HCT116 (cell line): ENCODE measurements at regions not wholly inside any gene's neighbourhood (a gene's known extent, or its start where the extent isn't known, plus 50 kb on each side); places are given as distances from the start of the nearest gene placed in this dataset.
A peak's percentile ranks its signal among the peaks of the same experiment; 100 is the strongest.

ENCODE experiments used
- ATAC-seq: fragments of 200-7000 bp; cut with Tn5 transposase; 2 replicates; pipeline ENCODE4 v1.9.1; 2020; ENCODE audit warnings: mild to moderate bottlenecking, moderate library complexity
- BruUV-seq: library from RNA; stranded (reverse); fragments of 400-500 nt; replicated peaks from 2 replicates; lab custom pipeline; 2021; lab: Mats Ljungman, UMichigan
- CTCF ChIA-PET: fragments of 300-600 bp; sonication (Branson Sonifier 250); formaldehyde crosslinking; loops from one replicate; lab custom pipeline; 2021; ENCODE audit warnings: antibody characterized with exemption; lab: Charles Lee
- POLR2A ChIA-PET: fragments of 300-600, 350-600 bp; sonication (Branson Sonifier 250); formaldehyde crosslinking; loops from one replicate; lab custom pipeline; 2021; ENCODE audit warnings: antibody characterized with exemption; lab: Charles Lee
- RAD21 ChIA-PET, 2 experiments: fragments of 300-600 bp; sonication (Branson Sonifier 250); formaldehyde crosslinking; loops; one replicate each; lab custom pipeline; 2023; ENCODE audit warnings: low total read pairs in 2 of 2; ENCODE audit not compliant: uncharacterized antibody in 2 of 2, unreplicated experiment in 2 of 2, low non-redundant PET in 1 of 2; lab: Charles Lee
- DNase-seq: peaks from one replicate; pipeline ENCODE4 v3.0.0-alpha.2; 2010; ENCODE audit warnings: low read depth, low spot score
- H2AFZ ChIP-seq: fragments of 200-600 bp; shearing (Covaris generic), sonication (generic); 2 replicates; pipeline ENCODE4 v1.6.1; 2017; ENCODE audit warnings: low read depth, mixed run types, mixed read lengths, antibody characterized with exemption, low read length; ENCODE audit not compliant: poor library complexity, severe bottlenecking
- H3K27ac ChIP-seq: 2 replicates; pipeline ENCODE4 v1.5.1; 2012; ENCODE audit warnings: low read depth, low read length
- H3K27me3 ChIP-seq: fragments of 200-600 bp; sonication (generic); 2 replicates; pipeline ENCODE4 v1.6.1; 2016; ENCODE audit warnings: mixed run types, low read length, mixed read lengths; ENCODE audit not compliant: insufficient read depth
- H3K36me3 ChIP-seq, 2 experiments: fragments of 200-500 bp in 1 of 2; fragments of 200-600 bp in 1 of 2; sonication (Bioruptor generic) in 1 of 2; sonication (generic) in 1 of 2; 2 replicates each; pipeline versions ENCODE4 v1.5.1 to v1.6.1; 2014 to 2016; ENCODE audit warnings: low read length in 2 of 2, inconsistent platforms in 1 of 2, mixed read lengths in 1 of 2, mixed run types in 1 of 2; ENCODE audit not compliant: insufficient read depth in 2 of 2, control insufficient read depth in 1 of 2
- H3K4me1 ChIP-seq, 2 experiments: fragments of 200-600 bp in 1 of 2; sonication (generic) in 1 of 2; 2 replicates each; pipeline versions ENCODE4 v1.5.1 to v1.6.1; 2012 to 2017; ENCODE audit warnings: low read length in 2 of 2, inconsistent platforms in 1 of 2, mild to moderate bottlenecking in 1 of 2, mixed read lengths in 1 of 2, mixed run types in 1 of 2, moderate library complexity in 1 of 2; ENCODE audit not compliant: insufficient read depth in 2 of 2, control insufficient read depth in 1 of 2
- H3K4me2 ChIP-seq: fragments of 200-600 bp; sonication (generic); 2 replicates; pipeline ENCODE4 v1.6.1; 2017; ENCODE audit warnings: mixed run types, low read length, mixed read lengths
- H3K4me3 ChIP-seq, 2 experiments: fragments of 200-600 bp in 1 of 2; sonication (generic) in 1 of 2; replicated peaks in 1 of 2; 2 replicates each; pipeline ENCODE4 v1.5.1; 2011 to 2016; ENCODE audit warnings: low read length in 2 of 2, control low read depth in 1 of 2, low read depth in 1 of 2, mild to moderate bottlenecking in 1 of 2, mixed read lengths in 1 of 2, mixed run types in 1 of 2
- H3K79me2 ChIP-seq: fragments of 200-600 bp; sonication (generic); 2 replicates; pipeline ENCODE4 v1.6.1; 2017; ENCODE audit warnings: mild to moderate bottlenecking, mixed run types, low read length, moderate library complexity, mixed read lengths; ENCODE audit not compliant: insufficient read depth
- H3K9ac ChIP-seq: fragments of 200-600 bp; sonication (generic); 2 replicates; pipeline ENCODE4 v1.6.1; 2016; ENCODE audit warnings: low read length, mixed read lengths
- H3K9me2 ChIP-seq: fragments of 200-600 bp; sonication (generic), shearing (Covaris generic); 2 replicates; pipeline ENCODE4 v1.6.1; 2017; ENCODE audit warnings: mixed run types, mild to moderate bottlenecking, moderate library complexity; ENCODE audit not compliant: insufficient read depth
- H3K9me3 ChIP-seq, 2 experiments: fragments of 200-500 bp in 1 of 2; fragments of 200-600 bp in 1 of 2; sonication (Bioruptor generic) in 1 of 2; sonication (generic) in 1 of 2; 2 replicates each; pipeline ENCODE4 v1.6.1; 2014 to 2017; ENCODE audit warnings: low read length in 2 of 2, mixed read lengths in 2 of 2, inconsistent platforms in 1 of 2, low read depth in 1 of 2, mild to moderate bottlenecking in 1 of 2, mixed run types in 1 of 2, moderate library complexity in 1 of 2; ENCODE audit not compliant: control insufficient read depth in 1 of 2, insufficient read depth in 1 of 2
- H4K20me1 ChIP-seq: fragments of 200-600 bp; sonication (generic), shearing (Covaris generic); 2 replicates; pipeline ENCODE4 v1.6.1; 2017; ENCODE audit warnings: mixed run types, mild to moderate bottlenecking, moderate library complexity; ENCODE audit not compliant: insufficient read depth
- CTCF ChIP-seq, 3 experiments: fragments of 200-600 bp in 1 of 3; sonication (generic) in 1 of 3; IDR thresholded peaks in 2 of 3; conservative IDR thresholded peaks in 1 of 3; 2 replicates each; pipeline ENCODE4 v1.5.1; 2012 to 2017; ENCODE audit warnings: low read depth in 2 of 3, low read length in 2 of 3, antibody characterized with exemption in 1 of 3, borderline replicate concordance in 1 of 3, control low read depth in 1 of 3, mild to moderate bottlenecking in 1 of 3, mixed read lengths in 1 of 3, mixed run types in 1 of 3, moderate library complexity in 1 of 3; ENCODE audit not compliant: insufficient read depth in 1 of 3
- EZH2 ChIP-seq: fragments of 200-600 bp; sonication (generic); IDR thresholded peaks from 2 replicates; pipeline ENCODE4 v1.6.1; 2017; ENCODE audit warnings: antibody characterized with exemption, mixed run types
- EZH2phosphoT487 ChIP-seq: fragments of 200-600 bp; IDR thresholded peaks from 2 replicates; pipeline ENCODE4 v1.6.1; 2018; ENCODE audit warnings: antibody characterized with exemption, borderline replicate concordance
- RAD21 ChIP-seq: IDR thresholded peaks from 2 replicates; pipeline ENCODE4 v1.6.1; 2012; ENCODE audit warnings: low read depth, mild to moderate bottlenecking
- SIN3A ChIP-seq: IDR thresholded peaks from 2 replicates; pipeline ENCODE4 v1.6.1; 2012; ENCODE audit warnings: low read depth
- SP1 ChIP-seq: IDR thresholded peaks from 2 replicates; pipeline ENCODE4 v1.6.1; 2012; ENCODE audit warnings: low read depth
- SRF ChIP-seq: IDR thresholded peaks from 2 replicates; pipeline ENCODE4 v1.6.1; 2012; ENCODE audit warnings: low read depth
- TCF7L2 ChIP-seq: IDR thresholded peaks from 2 replicates; pipeline ENCODE4 v1.7.0; 2011; ENCODE audit warnings: borderline replicate concordance, inconsistent platforms; ENCODE audit not compliant: insufficient read depth, insufficient read length; ENCODE audit errors: extremely low read depth
- YY1 ChIP-seq: IDR thresholded peaks from 2 replicates; pipeline ENCODE4 v1.6.1; 2011; ENCODE audit warnings: low read length, low read depth, moderate library complexity, mild to moderate bottlenecking; ENCODE audit not compliant: insufficient replicate concordance; ENCODE audit errors: extremely low read depth
- ZNF274 ChIP-seq: fragments of 200-500 bp; sonication (Bioruptor generic); IDR thresholded peaks from 2 replicates; pipeline ENCODE4 v1.6.1; 2014; ENCODE audit warnings: mild to moderate bottlenecking, low read depth, low read length, inconsistent platforms
- intact Hi-C: fragments of 100-400 bp; cut with micrococcal nuclease; formaldehyde crosslinking; loops from 2 replicates; pipeline ENCODE4 v1.10.0; 2022
- TF ChIP-seq, protein P1 (sequence below): IDR thresholded peaks from 2 replicates; pipeline ENCODE4 v1.6.1; 2012

GRCh38 chr1:95309031-95309471 lies 75.0 kb downstream of the RWDD3 start:
- DNase-seq (peak; percentile 42), ATAC-seq (peak; percentile 85)
- ChIA-PET CTCF (no interaction called here), RAD21 (no interaction called here), POLR2A (no interaction called here)
- no peaks in the 10 kb centered on the region for H3K9me3 ChIP-seq
- H3K9me2 ChIP-seq = no peaks in the 10 kb centered on the region
- intact Hi-C loops = loop anchor here (1.0 to 10.0 kb wide), 2 partner anchors 158 to 1536 kb away; no protein-coding TSS in a partner anchor
- no peak overlapping the region for H3K4me3 ChIP-seq
- no peaks in the 10 kb centered on the region for H3K27me3 ChIP-seq
- H3K4me1 ChIP-seq = peaks cover 0 to 4% of the 10 kb centered on the region in 2 experiments; a peak in 1 of 4 replicates
- H3K36me3 ChIP-seq = no peaks in the 10 kb centered on the region
- H4K20me1 ChIP-seq = no peaks in the 10 kb centered on the region
- no peak overlapping the region for H3K27ac ChIP-seq
- H3K79me2 ChIP-seq = no peaks in the 10 kb centered on the region
- TF ChIP-seq ZNF274 (no peak), SIN3A (no peak), RAD21 (peak; percentile 76), CTCF (IDR thresholded peaks at IDR 0.05 in 2 of 3, conservative IDR thresholded peaks at IDR 0.05 in 1 of 3; ENCODE audit: borderline replicate concordance in 1 of 3, insufficient read depth in 1 of 3, low read depth in 2 of 3, low read length in 2 of 3) (peak; percentile 47 to 79 (median 69); a peak in 5 of 6 replicates)
- H3K4me2 ChIP-seq = no peak overlapping the region
- no peak overlapping the region for H3K9ac ChIP-seq
- no peak overlapping the region for H2AFZ ChIP-seq
- no TSS peak for BruUV-seq

DNA sequence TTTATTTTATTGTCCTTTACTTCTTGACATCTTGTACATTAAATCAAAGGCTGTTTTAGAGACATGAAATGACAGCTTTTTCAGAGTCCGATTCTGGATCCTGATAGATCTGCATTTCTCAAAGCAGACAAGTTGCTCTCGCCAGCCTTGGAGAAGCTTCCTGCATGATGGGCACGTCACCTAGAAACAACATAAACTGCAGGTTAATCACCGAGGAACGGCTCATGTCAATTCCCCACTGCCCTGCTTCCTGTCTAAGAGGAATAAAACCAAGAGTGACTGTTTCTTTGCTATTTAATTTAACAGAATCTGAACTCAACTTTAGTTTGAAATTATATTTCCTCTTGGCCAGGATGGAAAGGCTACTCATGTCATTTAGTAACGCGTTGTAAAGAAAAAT lies 77.0 kb downstream of the RWDD3 start:
- no peaks in the 10 kb centered on the region for H3K4me1 ChIP-seq
- no peaks in the 10 kb centered on the region for H3K36me3 ChIP-seq
- H3K79me2 ChIP-seq = no peaks in the 10 kb centered on the region
- no TSS peak for BruUV-seq
- no peak overlapping the region for H3K4me3 ChIP-seq
- H3K27ac ChIP-seq = no peak overlapping the region
- ChIA-PET RAD21 (no interaction called here), POLR2A (no interaction called here), CTCF (no interaction called here)
- H2AFZ ChIP-seq = no peak overlapping the region
- DNase-seq = no peak
- H3K9me3 ChIP-seq = no peaks in the 10 kb centered on the region
- H3K9me2 ChIP-seq = no peaks in the 10 kb centered on the region
- H3K9ac ChIP-seq = no peak overlapping the region
- intact Hi-C loops = no loop called here
- no peak for ATAC-seq
- H3K27me3 ChIP-seq = no peaks in the 10 kb centered on the region
- H4K20me1 ChIP-seq = no peaks in the 10 kb centered on the region
- no peak overlapping the region for H3K4me2 ChIP-seq
- TF ChIP-seq RAD21 (no peak), CTCF (IDR thresholded peaks at IDR 0.05 in 2 of 3, conservative IDR thresholded peaks at IDR 0.05 in 1 of 3; ENCODE audit: borderline replicate concordance in 1 of 3, insufficient read depth in 1 of 3, low read depth in 2 of 3, low read length in 2 of 3) (no peak), EZH2phosphoT487 (no peak), EZH2 (no peak), YY1 (no peak), SIN3A (no peak), ZNF274 (no peak), SRF (no peak), TCF7L2 (no peak), SP1 (no peak)
- TF ChIP-seq, protein P1, sequence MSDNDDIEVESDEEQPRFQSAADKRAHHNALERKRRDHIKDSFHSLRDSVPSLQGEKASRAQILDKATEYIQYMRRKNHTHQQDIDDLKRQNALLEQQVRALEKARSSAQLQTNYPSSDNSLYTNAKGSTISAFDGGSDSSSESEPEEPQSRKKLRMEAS = no peak
- TF ChIP-seq, all 23 proteins: peak for 0
